ENCODE measurements at regions not wholly inside any gene's neighbourhood (a gene's known extent, or its start where the extent isn't known, plus 50 kb on each side); places are given as distances from the start of the nearest gene placed in this dataset.

DNA sequence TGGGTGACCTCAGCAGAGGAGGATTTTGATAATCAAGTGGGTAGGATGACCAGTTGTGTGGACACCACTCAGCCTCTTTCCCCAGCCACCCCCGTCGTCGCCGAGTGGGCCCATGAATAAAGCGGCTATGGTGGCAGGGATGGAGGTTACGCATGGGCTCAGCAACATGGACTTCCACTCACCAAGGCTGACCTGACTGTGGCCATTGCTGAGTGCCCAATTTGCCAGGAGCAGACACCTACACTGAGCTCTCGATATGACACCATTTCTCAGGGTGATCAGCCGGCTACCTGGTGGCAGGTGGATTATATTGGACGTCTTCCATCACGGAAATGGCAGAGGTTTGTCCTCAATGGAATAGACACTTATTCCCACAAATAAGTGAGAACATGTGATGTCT is 361.3 kb downstream of the KLHL4 start:
- TF ChIP-seq, protein P1, sequence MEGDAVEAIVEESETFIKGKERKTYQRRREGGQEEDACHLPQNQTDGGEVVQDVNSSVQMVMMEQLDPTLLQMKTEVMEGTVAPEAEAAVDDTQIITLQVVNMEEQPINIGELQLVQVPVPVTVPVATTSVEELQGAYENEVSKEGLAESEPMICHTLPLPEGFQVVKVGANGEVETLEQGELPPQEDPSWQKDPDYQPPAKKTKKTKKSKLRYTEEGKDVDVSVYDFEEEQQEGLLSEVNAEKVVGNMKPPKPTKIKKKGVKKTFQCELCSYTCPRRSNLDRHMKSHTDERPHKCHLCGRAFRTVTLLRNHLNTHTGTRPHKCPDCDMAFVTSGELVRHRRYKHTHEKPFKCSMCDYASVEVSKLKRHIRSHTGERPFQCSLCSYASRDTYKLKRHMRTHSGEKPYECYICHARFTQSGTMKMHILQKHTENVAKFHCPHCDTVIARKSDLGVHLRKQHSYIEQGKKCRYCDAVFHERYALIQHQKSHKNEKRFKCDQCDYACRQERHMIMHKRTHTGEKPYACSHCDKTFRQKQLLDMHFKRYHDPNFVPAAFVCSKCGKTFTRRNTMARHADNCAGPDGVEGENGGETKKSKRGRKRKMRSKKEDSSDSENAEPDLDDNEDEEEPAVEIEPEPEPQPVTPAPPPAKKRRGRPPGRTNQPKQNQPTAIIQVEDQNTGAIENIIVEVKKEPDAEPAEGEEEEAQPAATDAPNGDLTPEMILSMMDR (IDR thresholded peaks at IDR 0.05), result no peak
- TF ChIP-seq POLR2A (IDR thresholded peaks at IDR 0.05), result no peak

All from Peyer's patch (tissue), 4 donors.